ENCODE measurements at regions not wholly inside any gene's neighbourhood (a gene's known extent, or its start where the extent isn't known, plus 50 kb on each side); places are given as distances from the start of the nearest gene placed in this dataset.

DNA sequence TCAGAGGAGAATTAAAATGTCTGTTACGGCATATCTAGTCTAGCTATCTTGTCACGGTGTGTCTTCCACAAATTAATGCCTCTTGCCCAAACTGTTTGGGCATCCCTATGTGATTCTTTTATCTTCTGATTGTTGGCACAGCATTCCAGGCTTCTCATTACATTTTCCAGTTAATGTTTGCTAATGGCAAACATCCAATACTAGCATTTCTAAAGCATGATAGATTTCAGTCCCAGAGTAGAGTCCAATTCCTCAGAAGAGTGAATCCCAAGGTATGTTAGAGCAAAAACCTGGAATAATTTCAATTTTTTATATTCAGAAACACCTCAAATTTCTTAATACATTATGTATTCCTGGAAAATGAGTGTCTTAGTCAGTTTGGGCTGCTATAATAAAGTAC is 684.5 kb upstream of the SLITRK1 start:
- no peak for DNase-seq (ENCODE audit: low spot score)

DNA sequence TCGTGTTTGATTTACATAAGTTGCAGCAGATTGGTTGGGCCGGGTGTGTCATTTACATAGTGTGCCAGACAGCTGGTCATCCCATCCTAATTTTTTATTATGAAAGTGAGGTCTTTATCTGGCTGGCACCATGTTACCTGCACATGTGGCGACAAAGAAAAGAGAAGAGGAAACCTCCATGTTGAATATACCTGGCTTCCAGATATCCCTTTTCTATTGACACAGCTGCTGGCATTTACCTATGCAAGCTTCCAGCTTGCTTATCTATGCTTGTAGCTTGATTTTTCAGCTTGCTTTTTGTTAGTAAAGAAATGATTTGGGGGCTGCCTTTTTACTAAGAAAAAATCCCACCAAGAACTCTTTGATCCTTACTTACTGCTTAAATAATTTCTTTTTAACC is 681.3 kb upstream of the SLITRK1 start:
- DNase-seq (ENCODE audit: low spot score), result no peak

DNA sequence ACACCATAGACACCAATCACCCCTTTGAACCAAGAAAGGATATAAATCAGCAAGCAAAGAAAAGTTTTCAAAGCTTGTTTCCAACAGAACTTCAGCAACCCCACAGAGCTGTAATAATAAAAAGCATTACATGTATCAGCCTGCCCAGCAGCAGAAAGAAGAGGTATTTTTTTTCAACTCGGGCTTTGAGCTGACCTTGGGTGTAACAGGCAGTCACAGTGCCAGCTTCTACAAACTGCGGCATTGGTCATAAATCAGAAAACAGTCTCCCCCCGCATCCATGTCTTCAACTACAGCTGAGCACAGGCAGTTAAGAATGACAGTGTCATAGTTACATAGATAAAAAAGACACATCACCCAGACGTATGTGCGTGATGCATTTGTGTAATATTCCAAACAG is 671.0 kb upstream of the SLITRK1 start:
- DNase-seq (ENCODE audit: low spot score), result no peak

DNA sequence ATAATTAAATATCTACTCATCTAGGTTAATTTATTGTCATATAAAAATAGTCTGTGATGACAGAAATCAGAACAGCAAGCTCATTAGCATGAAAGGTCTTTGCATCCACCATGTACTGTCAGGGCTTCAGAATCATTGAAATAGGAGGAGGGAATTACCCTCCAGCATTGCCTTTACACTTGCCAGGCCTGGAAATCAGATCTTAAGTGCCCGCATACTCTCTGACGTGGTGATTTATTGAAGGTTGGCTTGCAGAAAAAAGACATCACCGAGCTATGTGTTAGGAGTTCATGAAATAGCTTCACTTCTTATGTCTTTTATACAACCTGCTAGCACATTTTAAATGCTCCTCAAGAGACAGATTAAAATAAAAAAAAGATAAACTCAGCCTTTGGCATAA is 661.7 kb upstream of the SLITRK1 start:
- no peak for DNase-seq (ENCODE audit: low spot score)

DNA sequence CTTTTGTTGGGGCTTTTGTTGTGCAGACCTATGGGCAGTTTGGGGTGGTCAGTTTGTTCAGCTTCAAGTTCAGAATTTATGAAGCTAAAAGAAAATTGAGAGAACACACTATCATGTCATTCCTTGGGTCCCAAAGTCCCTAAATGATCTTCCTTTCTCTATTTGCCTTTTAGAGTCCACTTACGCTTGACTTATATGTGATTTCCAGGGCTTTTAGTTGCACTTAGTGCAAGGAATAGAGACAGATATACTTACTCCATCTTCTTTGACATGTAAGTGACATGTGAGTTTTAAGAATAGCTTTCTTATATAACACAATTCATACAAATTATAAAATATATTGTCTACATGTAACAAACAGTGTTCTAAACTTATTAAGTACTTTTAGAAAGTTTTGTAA is 660.1 kb upstream of the SLITRK1 start:
- no peak for DNase-seq (ENCODE audit: low spot score)

DNA sequence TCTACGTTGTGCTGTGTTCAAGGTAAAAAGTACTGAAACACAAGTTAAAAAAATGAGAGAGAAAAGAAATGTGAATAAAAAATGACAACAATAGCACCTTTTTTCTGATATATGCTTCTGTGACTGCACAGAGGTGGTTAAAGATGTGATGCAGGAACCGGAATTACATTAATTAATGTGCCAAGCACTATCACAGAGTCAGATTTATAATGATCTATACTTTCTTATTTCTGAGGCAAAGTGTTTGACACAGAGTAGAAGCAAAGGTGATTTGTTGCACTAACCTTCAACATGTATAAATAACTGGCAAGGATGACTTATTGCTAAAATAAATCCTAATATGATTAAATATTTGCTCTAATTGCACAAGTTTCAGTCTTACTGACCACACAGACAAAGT is 654.6 kb upstream of the SLITRK1 start:
- DNase-seq (ENCODE audit: low spot score), result no peak

DNA sequence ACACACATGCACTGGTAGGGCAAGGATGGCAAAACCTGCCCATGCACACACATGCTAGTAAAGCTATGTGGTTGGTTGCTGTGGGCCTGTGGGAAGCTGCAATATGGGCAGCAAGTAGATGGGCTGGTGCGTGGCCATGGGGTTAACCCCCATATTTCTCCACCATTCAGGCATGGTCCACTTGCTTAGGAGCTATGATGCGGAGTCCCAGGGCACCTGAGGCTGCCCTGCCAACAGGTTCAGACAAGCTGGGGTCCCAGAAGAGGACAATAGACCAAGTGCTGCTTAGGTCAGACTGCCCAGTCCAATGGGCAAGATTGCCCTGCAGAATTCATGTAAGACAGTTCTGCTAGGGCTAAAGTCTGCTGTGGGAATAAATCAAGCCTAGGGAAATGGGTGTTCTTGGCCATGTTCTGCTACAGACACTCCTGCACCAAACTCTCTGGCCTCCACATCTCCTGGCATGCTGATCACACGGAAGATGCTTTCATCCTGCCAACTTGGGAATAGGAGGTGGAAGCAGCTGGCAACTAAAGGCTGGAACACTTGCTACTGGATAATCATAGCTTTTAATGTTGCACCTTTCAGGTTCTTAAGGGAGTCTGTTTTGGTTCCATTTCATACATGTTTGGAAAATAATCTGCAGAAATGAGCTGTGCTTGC is 646.3 kb upstream of the SLITRK1 start:
- DNase-seq (ENCODE audit: low spot score), result no peak

DNA sequence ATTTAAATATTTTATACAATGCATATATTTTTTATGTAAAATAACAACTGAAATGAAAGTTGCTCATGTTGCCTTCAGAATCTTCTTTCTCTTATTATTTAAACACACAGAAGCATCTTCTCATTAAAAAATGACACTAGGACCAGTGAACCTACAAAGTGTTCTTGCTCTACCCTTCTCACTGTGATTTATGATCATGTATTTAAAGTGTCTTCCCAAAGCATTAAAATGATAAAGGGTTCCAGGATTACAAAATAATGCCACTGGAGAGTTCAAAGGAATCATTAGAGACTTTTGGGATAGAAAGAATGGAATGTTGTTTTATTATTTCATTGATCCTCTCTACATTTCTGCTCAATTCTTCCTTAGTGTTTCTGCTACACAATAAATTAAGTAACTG is 643.6 kb upstream of the SLITRK1 start:
- DNase-seq (ENCODE audit: low spot score), result no peak

DNA sequence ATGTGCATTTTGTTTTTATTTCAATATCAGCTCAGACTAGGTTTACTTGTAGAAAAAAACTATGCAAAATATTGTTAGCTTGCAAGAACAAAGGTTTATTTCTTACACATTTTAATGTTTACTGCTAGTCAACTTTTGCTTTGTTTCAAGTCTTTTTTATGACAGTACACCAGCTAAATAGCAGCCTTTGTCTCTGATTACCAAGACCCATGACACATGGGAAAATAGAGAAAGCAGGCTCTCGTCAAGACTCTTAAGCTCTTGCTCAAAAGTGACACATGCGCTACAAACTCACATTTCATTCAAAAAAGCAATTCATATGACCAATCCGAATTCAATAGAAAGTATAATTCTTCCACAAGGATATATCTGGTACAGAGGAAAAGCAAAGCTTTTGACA is 642.3 kb upstream of the SLITRK1 start:
- no peak for DNase-seq (ENCODE audit: low spot score)

DNA sequence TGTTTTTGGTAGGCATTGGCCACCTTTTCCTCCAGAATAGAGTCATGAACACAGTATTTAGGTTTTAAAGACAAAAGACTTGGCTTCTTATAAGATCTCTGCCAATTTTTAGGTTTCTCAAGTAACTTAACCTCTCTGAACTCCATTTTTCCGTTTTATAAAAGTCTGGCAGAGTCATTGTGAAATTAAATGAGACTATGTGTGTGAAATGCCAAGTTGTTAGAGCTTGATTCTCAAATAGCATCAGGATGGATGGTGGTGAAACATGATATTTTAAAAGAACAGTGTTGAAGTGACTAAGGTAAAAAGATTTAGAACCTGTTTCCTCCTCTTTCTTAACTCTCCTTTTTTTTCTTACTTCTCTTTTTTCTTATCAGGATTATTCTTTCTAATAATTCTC is 617.7 kb upstream of the SLITRK1 start:
- DNase-seq (ENCODE audit: low spot score), result no peak

DNA sequence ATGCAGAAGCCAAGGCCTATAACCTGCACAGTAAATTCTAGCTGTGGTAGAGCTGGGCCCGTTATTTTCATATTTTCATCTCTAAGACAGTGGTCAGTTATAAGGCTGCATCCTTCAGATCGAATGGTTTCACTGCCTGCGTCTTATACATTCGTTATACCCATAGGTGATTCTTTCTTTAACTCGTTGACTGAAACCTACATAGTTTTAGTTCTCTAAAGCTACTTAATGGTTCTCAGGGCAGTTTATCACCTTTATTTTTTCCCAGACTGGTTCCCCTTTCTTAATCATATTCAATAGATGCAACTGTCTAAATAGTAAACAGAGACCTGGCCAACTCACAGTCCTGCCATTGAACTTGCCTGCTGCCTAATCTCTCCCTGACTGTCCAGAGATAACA is 615.3 kb upstream of the SLITRK1 start:
- DNase-seq (ENCODE audit: low spot score), result no peak

DNA sequence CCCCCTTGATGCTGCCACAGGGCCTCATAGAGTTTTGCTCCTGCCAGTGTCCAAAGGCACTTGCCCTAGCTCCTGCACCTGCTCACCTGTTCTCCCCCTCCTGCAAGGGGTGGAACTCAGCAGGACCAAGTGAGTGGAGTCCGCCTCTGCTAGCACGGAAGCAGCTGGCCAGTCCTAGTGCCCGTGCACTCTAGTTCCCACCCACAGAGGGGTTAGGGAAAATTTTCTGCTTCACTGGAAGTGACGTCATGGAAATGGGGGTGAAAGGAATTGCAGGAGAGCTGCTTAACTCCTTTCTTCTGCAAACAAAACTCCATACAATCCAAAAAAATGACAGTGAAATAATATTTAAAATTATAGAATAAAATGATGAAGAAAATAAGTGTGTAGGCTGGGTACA is 609.7 kb upstream of the SLITRK1 start:
- no peak for DNase-seq (ENCODE audit: low spot score)

DNA sequence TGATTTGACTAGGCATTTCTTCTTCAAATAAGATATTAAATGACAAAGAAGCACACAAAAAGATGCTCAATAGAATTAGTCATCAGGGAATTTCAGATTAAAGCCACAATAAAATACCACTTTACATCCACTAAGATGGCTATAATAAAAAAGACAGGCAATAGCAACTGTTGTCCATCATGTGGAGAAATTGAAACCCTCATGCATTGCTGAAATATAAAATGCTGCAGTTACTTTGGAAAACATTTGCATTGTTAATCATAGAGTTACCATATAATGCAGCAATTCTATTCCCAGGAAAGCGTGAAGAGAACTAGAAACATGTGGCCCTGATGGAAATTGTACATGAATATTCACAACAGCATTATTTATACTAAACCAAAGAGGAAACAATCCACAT is 605.5 kb upstream of the SLITRK1 start:
- DNase-seq (ENCODE audit: low spot score), result no peak

DNA sequence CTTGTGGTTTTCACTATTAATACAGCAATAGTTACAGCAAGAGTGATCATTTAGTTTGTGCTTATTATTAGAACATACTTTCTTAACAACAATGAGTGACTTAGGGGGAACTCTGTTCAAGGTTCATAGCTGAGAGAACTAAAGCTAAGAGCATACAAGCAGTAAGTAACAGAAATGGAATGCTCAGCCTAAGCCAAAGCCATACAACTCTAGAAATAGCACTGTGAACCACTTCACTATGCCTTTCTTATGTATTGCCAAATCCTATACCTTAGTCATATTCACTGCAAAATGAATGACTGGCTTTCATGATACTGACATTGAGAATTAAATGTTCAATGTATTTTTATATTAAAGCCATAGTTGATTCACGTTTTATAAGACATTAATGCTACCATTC is 599.7 kb upstream of the SLITRK1 start:
- no peak for DNase-seq (ENCODE audit: low spot score)

DNA sequence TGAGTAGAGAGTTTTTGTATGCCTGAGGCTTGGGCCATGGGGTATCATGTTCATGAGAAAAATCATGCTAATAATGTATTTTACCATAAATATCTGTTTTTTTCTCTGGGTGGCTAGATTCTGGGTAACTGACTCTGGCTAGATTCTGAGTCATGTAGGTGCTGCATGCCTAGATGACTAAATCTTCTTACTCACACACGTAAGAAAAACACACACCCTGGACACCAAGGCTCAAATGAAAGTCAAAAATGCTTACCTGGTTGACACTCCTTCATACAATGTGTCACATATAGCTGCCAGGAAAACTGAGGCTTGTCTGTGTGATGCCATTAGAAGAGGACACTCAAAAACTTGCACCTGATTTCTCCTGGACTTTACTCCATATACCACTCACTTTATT is 597.4 kb upstream of the SLITRK1 start:
- no peak for DNase-seq (ENCODE audit: low spot score)

DNA sequence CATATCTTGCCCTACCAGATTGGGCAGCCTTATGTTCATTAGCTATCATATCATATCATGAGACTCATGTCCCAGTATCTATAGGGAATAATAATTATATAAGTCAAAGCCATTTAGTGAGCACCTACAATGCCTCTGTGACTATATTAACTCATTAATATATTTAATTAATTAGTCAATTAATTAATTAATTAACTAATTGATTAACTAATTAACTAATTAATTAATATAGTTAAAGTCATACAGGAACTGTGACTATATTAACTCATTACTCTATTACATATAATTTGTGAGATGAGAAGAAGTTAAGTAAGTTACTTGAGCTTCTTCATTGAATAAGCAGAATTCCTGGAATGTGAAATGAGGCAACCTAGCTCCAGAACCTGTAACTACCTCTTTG is 588.3 kb upstream of the SLITRK1 start:
- no peak for DNase-seq (ENCODE audit: low spot score)

DNA sequence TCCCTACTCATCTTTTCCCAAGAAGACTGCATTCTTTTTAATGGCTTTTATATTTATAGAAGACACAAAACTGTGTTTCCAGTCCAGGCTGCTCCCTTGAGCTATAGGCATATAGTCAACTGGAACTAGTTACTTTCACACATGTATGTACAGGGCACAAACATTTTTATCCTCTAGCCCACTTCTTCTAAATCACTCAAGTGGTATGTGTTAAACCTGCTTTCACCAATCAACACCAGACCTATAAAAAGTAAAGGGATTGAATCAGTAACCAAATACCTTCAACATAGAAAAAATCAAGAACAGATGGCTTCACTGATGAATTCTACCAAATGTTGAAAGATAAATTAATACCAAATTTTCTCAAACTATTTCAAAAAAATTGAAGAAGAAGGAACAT is 584.2 kb upstream of the SLITRK1 start:
- DNase-seq (ENCODE audit: low spot score), result no peak

DNA sequence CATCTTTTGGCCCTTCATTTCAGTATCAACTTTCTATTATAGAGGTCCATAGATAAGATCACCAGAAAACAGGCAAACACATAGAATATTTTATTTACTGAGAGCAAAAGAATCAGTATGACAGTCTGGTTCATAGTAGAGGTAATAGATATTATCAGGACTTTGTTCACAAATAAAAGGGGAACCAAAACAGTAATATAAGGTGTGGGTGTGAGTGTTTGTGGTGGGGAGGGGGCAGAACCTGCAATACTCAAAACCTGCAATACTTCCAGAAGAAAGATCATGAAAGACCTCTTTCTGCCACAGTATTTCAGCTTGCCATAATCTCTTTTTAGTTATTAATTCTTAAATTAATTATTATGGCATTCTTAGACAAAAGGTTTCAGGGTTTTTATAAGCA is 578.7 kb upstream of the SLITRK1 start:
- DNase-seq (ENCODE audit: low spot score), result no peak

DNA sequence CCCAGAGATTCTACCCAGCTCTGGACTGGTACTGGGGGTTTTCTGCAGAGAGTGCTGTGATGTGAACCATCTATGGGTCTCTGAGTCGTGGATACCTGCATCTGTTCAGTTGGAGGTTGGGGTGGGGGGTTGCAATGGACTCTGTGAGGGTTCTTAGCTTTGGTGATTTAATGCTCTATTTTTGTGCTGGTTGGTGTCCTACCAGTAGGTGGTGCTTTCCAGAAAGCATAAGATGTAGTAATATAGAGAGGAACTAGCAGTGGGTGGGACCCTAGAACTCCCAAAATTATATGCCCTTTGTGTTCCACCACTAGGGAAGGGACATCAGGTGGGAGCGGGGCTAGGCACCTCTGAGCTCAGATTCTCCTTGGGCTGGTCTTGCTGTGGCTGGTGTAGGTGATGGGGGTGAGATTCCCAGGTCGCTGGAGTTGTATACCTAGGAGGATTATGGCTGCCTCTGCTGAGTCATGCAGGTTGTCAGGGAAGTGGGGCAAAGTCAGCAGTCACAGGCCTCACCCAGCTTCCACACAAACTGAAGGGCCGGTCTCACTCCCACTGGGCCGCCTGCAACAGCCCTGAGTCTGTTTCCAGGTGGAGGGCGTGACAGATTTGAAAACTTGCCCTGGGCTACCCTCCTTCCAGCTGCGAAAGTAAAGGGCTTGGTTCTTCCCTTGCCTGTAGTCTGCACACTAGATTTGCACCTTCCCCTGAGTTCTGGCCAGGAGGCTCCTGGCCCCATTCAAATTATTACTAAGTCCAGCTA is 573.0 kb upstream of the SLITRK1 start:
- no peak for DNase-seq (ENCODE audit: low spot score)

DNA sequence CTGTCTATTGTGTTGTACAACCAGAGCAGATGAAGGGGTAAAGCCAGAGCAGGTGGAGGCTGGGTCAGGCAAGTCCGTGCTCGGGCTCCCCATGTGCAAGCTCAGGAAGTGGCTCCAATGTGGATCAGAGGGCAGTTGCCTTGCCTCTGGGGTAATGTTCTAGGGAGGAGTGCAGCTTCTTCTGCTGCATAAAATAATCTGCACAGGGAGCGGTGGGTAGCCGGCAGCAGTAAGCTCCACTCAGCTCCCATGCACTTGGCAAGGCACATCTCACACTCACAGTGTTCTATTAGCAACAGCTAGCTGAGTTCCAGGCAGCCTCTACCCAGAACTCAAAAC is 565.3 kb upstream of the SLITRK1 start:
- DNase-seq (ENCODE audit: low spot score), result no peak

DNA sequence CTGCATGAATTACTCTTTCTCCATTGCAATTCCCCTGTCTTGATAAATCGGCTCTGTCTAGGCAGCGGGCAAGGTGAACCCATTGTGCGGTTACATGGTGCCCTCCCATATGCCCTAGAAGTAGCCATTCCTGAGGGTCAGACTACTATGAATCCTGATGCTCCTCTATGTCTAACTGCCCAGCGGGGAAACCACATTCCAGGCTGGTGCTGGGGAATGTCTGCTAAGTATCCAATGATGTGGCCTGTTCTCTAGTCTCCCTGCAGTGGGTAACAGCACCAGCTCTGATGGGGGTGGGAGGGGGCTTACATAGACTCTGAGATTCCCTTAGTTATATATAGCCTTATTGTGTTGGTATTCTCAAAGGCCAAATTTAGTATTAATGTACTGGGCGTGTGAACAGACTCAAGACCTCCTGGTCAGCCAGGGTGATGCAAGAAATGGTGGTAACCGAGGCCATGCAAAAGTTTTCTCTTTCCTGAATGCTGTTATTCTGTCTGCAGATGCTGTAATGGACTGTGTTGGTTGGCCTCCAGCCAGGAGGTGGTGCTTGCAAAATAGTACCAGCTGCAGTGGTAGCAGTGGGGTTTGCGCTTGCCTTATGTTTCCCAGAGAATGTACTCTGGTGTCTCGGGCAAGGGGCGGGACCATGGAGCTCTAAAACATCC is 564.8 kb upstream of the SLITRK1 start:
- DNase-seq (ENCODE audit: low spot score), result no peak

DNA sequence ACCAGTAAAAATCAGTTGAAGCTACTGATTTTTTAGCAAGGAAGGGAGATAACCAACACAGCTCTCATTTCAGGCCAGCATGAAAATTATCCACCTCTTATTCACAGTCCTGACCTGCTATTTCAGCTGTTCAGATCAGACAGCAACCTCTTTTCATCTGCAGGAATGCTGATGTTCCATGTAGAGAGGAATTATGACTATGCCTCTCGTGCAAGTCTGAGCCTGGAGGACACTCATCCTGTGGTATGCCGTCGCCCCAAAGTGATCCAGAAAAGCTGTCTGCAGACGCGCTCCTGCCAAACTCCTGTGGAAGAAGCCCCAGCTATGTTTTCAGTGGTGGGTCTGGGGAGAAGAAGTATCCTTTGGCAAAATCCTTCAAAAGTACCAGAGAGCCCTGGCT is 563.5 kb upstream of the SLITRK1 start:
- no peak for DNase-seq (ENCODE audit: low spot score)

DNA sequence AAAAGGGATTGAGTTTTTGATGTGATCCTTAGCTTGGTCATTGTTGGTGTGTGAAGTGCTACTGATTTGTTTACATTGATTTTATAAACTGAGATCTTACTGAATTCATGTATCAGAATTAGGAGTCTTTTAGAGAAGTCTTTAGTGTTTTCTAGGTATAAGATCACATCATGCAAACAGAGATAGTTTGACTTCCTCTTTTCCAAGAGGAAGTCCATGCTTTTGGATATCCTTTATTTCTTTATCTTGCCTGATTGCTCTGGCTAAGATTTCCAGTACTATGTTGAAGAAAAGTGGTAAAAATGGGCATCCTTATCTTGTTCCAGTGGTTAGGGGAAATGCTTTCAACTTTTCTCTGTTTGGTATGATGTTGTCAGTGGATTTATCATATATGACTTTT is 561.2 kb upstream of the SLITRK1 start:
- DNase-seq (ENCODE audit: low spot score), result no peak

DNA sequence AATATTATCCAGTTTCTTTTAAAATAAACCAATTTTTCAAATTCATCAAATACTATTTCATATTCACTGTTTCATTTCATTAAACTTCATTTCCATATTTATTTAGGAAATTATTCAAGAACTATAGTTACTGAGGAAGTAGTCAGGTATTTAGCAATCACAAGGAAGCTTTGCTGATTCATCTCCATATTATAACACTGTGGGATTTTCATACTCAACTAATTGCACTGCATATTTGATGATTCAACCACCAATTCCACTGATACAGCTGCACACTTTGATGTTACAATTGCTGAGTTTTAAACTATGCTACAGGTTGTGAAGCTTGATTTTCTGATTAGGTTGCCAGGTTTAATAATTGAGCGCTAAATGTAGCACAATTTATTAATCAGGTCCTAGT is 556.8 kb upstream of the SLITRK1 start:
- no peak for DNase-seq (ENCODE audit: low spot score)

Measured in CD4-positive, alpha-beta T cell treated with Interleukin-2 at 100 ng/mL for 4 hours (primary cell).